Panc1 (cell line): ENCODE measurements at regions not wholly inside any gene's neighbourhood (a gene's known extent, or its start where the extent isn't known, plus 50 kb on each side); places are given as distances from the start of the nearest gene placed in this dataset.

Source experiments
- POLR2AphosphoS5 ChIP-seq: IDR thresholded peaks from 2 replicates; pipeline ENCODE4 v1.6.1; 2012; ENCODE audit warnings: mild to moderate bottlenecking, low read depth, low read length, moderate library complexity
- SIN3A ChIP-seq: IDR thresholded peaks from 2 replicates; pipeline ENCODE4 v1.6.1; 2012; ENCODE audit warnings: low read depth, mild to moderate bottlenecking, low read length, moderate library complexity, borderline replicate concordance; ENCODE audit not compliant: insufficient read depth
- TF ChIP-seq, protein P1 (sequence below): fragments of 450-650 bp; IDR thresholded peaks from 2 replicates; pipeline ENCODE4 v1.5.1; 2017; ENCODE audit warnings: mild to moderate bottlenecking
- TF ChIP-seq, protein P2 (sequence below), 2 experiments: IDR thresholded peaks; 2 replicates each; pipeline ENCODE4 v1.6.1; 2011 to 2012; ENCODE audit warnings: low read depth in 2 of 2, control low read depth in 1 of 2, low read length in 1 of 2, mild to moderate bottlenecking in 1 of 2, moderate library complexity in 1 of 2; ENCODE audit not compliant: insufficient read depth in 1 of 2

DNA sequence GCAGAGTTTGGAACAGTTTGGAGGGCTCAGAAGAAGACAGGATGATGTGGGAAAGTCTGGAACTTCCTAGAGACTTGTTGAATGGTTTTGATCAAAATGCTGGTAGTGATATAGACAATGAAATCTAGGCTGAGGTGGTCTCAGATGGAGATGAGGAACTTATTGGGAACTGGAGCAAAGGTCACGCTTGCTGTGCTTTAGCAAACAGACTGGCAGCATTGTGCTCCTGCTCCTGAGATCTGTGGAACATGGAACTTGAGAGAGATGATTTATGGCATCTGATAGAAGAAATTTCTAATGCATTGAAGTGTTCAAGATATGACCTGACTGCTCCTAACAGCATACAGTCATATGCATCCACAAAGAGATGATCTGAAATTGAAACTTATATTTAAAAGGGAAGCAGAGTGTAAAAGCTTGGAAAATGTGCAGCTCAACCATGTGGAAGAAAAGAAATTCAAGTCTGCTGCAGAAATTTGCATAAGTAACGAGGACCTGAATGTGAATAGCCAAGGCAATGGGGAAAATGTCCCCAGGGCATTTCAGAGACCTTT is 186.9 kb upstream of the PHYHIPL start:
- TF ChIP-seq, protein P1, sequence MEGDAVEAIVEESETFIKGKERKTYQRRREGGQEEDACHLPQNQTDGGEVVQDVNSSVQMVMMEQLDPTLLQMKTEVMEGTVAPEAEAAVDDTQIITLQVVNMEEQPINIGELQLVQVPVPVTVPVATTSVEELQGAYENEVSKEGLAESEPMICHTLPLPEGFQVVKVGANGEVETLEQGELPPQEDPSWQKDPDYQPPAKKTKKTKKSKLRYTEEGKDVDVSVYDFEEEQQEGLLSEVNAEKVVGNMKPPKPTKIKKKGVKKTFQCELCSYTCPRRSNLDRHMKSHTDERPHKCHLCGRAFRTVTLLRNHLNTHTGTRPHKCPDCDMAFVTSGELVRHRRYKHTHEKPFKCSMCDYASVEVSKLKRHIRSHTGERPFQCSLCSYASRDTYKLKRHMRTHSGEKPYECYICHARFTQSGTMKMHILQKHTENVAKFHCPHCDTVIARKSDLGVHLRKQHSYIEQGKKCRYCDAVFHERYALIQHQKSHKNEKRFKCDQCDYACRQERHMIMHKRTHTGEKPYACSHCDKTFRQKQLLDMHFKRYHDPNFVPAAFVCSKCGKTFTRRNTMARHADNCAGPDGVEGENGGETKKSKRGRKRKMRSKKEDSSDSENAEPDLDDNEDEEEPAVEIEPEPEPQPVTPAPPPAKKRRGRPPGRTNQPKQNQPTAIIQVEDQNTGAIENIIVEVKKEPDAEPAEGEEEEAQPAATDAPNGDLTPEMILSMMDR, result no peak
- TF ChIP-seq POLR2AphosphoS5, result no peak
- TF ChIP-seq, protein P2, sequence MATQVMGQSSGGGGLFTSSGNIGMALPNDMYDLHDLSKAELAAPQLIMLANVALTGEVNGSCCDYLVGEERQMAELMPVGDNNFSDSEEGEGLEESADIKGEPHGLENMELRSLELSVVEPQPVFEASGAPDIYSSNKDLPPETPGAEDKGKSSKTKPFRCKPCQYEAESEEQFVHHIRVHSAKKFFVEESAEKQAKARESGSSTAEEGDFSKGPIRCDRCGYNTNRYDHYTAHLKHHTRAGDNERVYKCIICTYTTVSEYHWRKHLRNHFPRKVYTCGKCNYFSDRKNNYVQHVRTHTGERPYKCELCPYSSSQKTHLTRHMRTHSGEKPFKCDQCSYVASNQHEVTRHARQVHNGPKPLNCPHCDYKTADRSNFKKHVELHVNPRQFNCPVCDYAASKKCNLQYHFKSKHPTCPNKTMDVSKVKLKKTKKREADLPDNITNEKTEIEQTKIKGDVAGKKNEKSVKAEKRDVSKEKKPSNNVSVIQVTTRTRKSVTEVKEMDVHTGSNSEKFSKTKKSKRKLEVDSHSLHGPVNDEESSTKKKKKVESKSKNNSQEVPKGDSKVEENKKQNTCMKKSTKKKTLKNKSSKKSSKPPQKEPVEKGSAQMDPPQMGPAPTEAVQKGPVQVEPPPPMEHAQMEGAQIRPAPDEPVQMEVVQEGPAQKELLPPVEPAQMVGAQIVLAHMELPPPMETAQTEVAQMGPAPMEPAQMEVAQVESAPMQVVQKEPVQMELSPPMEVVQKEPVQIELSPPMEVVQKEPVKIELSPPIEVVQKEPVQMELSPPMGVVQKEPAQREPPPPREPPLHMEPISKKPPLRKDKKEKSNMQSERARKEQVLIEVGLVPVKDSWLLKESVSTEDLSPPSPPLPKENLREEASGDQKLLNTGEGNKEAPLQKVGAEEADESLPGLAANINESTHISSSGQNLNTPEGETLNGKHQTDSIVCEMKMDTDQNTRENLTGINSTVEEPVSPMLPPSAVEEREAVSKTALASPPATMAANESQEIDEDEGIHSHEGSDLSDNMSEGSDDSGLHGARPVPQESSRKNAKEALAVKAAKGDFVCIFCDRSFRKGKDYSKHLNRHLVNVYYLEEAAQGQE (IDR thresholded peaks at IDR 0.05; ENCODE audit: insufficient read depth in 1 of 2, low read depth in 2 of 2, low read length in 1 of 2), result no peak
- no peak for TF ChIP-seq SIN3A
